Neural progenitor cell (in vitro differentiated cells): ENCODE measurements at regions not wholly inside any gene's neighbourhood (a gene's known extent, or its start where the extent isn't known, plus 50 kb on each side); places are given as distances from the start of the nearest gene placed in this dataset.
A peak's percentile ranks its signal among the peaks of the same experiment; 100 is the strongest.

Experiments
- DNase-seq: peaks from one replicate; pipeline ENCODE4 v3.0.0-alpha.2; 2016; ENCODE audit warnings: low spot score
- H2AFZ ChIP-seq: fragments of 200-600 bp; sonication (generic); replicated peaks from 2 replicates; pipeline ENCODE4 v1.6.1; 2016; ENCODE audit warnings: antibody characterized with exemption
- H3F3A ChIP-seq: fragments of 200-600 bp; sonication (generic); 2 replicates; pipeline ENCODE4 v1.6.1; 2016; ENCODE audit warnings: antibody characterized with exemption, low read depth
- H3K27ac ChIP-seq: fragments of 200-600 bp; sonication (generic); 2 replicates; pipeline ENCODE4 v1.5.1; 2016; ENCODE audit warnings: mild to moderate bottlenecking
- H3K27me3 ChIP-seq: fragments of 200-600 bp; sonication (generic); 2 replicates; pipeline ENCODE4 v1.6.1; 2016; ENCODE audit warnings: mild to moderate bottlenecking, moderate library complexity
- H3K36me3 ChIP-seq: fragments of 200-600 bp; sonication (generic); 2 replicates; pipeline ENCODE4 v1.5.1; 2016
- H3K4me1 ChIP-seq: fragments of 200-600 bp; sonication (generic); 2 replicates; pipeline ENCODE4 v1.6.1; 2016; ENCODE audit warnings: mixed run types
- H3K4me2 ChIP-seq: fragments of 200-600 bp; sonication (generic); 2 replicates; pipeline ENCODE4 v1.6.1; 2016
- H3K4me3 ChIP-seq: fragments of 200-600 bp; sonication (generic); 2 replicates; pipeline ENCODE4 v1.5.1; 2016
- H3K79me2 ChIP-seq: fragments of 200-600 bp; sonication (generic); 2 replicates; pipeline ENCODE4 v1.6.1; 2016; ENCODE audit warnings: low read depth
- H3K9ac ChIP-seq: fragments of 200-600 bp; sonication (generic); 2 replicates; pipeline ENCODE4 v1.6.1; 2016
- H3K9me3 ChIP-seq: fragments of 200-600 bp; sonication (generic); 2 replicates; pipeline ENCODE4 v1.5.1; 2016; ENCODE audit warnings: low read depth
- H4K20me1 ChIP-seq: fragments of 200-600 bp; sonication (generic); 2 replicates; pipeline ENCODE4 v1.6.1; 2016; ENCODE audit warnings: low read depth
- H3K27ac Mint-ChIP-seq: 3 replicates; pipeline ENCODE4 v1.8.0; 2021; ENCODE audit warnings: mixed read lengths
- H3K27me3 Mint-ChIP-seq: 2 replicates; pipeline ENCODE4 v1.8.0; 2022; ENCODE audit warnings: low read depth, mild to moderate bottlenecking, inconsistent platforms, moderate library complexity, mixed read lengths; ENCODE audit not compliant: insufficient read depth
- H3K36me3 Mint-ChIP-seq: 3 replicates; pipeline ENCODE4 v1.8.0; 2021; ENCODE audit warnings: mixed read lengths
- H3K4me1 Mint-ChIP-seq: 3 replicates; pipeline ENCODE4 v1.8.0; 2021; ENCODE audit warnings: mixed read lengths
- H3K4me3 Mint-ChIP-seq: 3 replicates; pipeline ENCODE4 v1.8.0; 2021; ENCODE audit warnings: mild to moderate bottlenecking, moderate library complexity, mixed read lengths
- H3K9me3 Mint-ChIP-seq: 3 replicates; pipeline ENCODE4 v1.8.0; 2020; ENCODE audit warnings: mixed read lengths
- EZH2 ChIP-seq: fragments of 200-600 bp; sonication (generic); IDR thresholded peaks from 2 replicates; pipeline ENCODE4 v1.6.1; 2017; ENCODE audit warnings: antibody characterized with exemption, mild to moderate bottlenecking, moderate library complexity
- EZH2phosphoT487 ChIP-seq: fragments of 200-600 bp; sonication (generic); IDR thresholded peaks from 2 replicates; pipeline ENCODE4 v1.6.1; 2017; ENCODE audit warnings: antibody characterized with exemption
- TF ChIP-seq, protein P1 (sequence below): fragments of 200-600 bp; sonication (generic); IDR thresholded peaks from 2 replicates; pipeline ENCODE4 v1.5.1; 2017; ENCODE audit warnings: antibody characterized with exemption, mild to moderate bottlenecking

- Mint-ChIP-seq H3K4me3 (no peak overlapping the region), H3K27ac (no peak overlapping the region), H3K27me3 (no peaks in the 10 kb centered on the region), H3K9me3 (no peaks in the 10 kb centered on the region), H3K36me3 (no peaks in the 10 kb centered on the region), H3K4me1 (peaks cover 19% of the 10 kb centered on the region)
- Histone ChIP-seq H3K9me3 (no peaks in the 10 kb centered on the region), H4K20me1 (no peaks in the 10 kb centered on the region), H3K9ac (no peak overlapping the region), H3F3A (no peaks in the 10 kb centered on the region), H3K4me2 (no peak overlapping the region), H3K4me1 (peaks cover 13% of the 10 kb centered on the region), H2AFZ (no peak overlapping the region), H3K4me3 (no peak overlapping the region), H3K27me3 (no peaks in the 10 kb centered on the region), H3K79me2 (no peaks in the 10 kb centered on the region), H3K27ac (no peak overlapping the region), H3K36me3 (no peaks in the 10 kb centered on the region)
- DNase-seq, result no peak
- no peak for TF ChIP-seq EZH2
- TF ChIP-seq, protein P1, sequence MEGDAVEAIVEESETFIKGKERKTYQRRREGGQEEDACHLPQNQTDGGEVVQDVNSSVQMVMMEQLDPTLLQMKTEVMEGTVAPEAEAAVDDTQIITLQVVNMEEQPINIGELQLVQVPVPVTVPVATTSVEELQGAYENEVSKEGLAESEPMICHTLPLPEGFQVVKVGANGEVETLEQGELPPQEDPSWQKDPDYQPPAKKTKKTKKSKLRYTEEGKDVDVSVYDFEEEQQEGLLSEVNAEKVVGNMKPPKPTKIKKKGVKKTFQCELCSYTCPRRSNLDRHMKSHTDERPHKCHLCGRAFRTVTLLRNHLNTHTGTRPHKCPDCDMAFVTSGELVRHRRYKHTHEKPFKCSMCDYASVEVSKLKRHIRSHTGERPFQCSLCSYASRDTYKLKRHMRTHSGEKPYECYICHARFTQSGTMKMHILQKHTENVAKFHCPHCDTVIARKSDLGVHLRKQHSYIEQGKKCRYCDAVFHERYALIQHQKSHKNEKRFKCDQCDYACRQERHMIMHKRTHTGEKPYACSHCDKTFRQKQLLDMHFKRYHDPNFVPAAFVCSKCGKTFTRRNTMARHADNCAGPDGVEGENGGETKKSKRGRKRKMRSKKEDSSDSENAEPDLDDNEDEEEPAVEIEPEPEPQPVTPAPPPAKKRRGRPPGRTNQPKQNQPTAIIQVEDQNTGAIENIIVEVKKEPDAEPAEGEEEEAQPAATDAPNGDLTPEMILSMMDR, result no peak
Observed at GRCh38 chr4:110751183-110751582, 128.3 kb upstream of the PITX2 start.

DNA sequence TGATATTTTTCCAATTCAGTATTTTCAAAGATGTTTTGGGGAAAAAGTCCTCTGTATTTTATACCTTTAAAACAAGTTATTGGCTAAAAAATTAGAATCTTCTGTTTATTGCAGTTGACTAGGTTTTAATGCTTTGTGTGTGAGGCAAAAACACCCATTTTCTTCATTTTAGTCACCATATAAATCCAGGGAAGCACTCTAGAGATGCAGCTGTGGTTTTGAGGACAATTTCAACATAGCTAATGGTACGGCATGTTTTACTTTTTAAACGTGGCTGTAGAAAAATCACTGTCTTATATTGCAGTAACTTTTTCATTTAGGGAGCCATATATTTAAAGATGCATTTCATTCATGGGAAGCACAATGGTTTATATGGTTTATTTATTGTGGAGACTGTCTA, 129.1 kb upstream of the PITX2 start:
- Histone ChIP-seq H3K79me2 (no peaks in the 10 kb centered on the region), H3K36me3 (no peaks in the 10 kb centered on the region), H2AFZ (no peak overlapping the region), H4K20me1 (no peaks in the 10 kb centered on the region), H3K4me1 (peaks cover 13% of the 10 kb centered on the region), H3K4me2 (no peak overlapping the region), H3K4me3 (no peak overlapping the region), H3K27ac (no peak overlapping the region), H3F3A (no peaks in the 10 kb centered on the region), H3K9ac (no peak overlapping the region), H3K9me3 (no peaks in the 10 kb centered on the region), H3K27me3 (no peaks in the 10 kb centered on the region)
- no peaks in the 10 kb centered on the region for H3K36me3 Mint-ChIP-seq
- H3K27me3 Mint-ChIP-seq, result no peaks in the 10 kb centered on the region
- no peak for DNase-seq
- H3K4me3 Mint-ChIP-seq, result no peak overlapping the region
- peaks cover 19% of the 10 kb centered on the region for H3K4me1 Mint-ChIP-seq
- no peaks in the 10 kb centered on the region for H3K9me3 Mint-ChIP-seq
- TF ChIP-seq EZH2, result no peak
- TF ChIP-seq, protein P1, result no peak
- TF ChIP-seq EZH2phosphoT487, result no peak
- no peak overlapping the region for H3K27ac Mint-ChIP-seq

DNA sequence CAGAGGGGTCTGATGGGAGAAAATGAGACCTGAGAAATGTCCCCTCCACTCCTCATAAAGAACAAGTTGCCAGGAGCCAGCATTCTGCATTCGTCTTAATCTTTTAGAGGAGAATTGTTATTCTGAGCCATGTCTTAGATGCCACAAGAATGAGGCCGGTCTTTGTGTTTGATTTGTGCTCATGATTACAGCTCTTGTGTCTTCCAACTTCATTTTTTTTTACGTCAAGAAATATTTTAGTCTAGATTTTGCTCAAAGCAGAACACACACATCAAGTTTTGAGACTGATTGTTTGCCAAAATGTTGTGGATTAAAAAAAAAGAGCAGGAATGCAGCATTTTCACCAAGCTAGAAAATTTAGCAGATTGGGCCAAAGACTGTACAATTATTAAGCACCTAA, 130.6 kb upstream of the PITX2 start:
- Mint-ChIP-seq H3K36me3 (no peaks in the 10 kb centered on the region), H3K27me3 (no peaks in the 10 kb centered on the region), H3K27ac (no peak overlapping the region), H3K4me1 (peaks cover 12% of the 10 kb centered on the region), H3K4me3 (no peak overlapping the region), H3K9me3 (no peaks in the 10 kb centered on the region)
- H3K9me3 ChIP-seq, result no peaks in the 10 kb centered on the region
- no peaks in the 10 kb centered on the region for H3K79me2 ChIP-seq
- no peaks in the 10 kb centered on the region for H3K27me3 ChIP-seq
- no peak for DNase-seq
- peak overlapping the region; percentile 17 for H2AFZ ChIP-seq
- TF ChIP-seq EZH2phosphoT487, result no peak
- TF ChIP-seq, protein P1, result no peak
- TF ChIP-seq EZH2, result no peak
- no peak overlapping the region for H3K4me3 ChIP-seq
- H3F3A ChIP-seq, result no peaks in the 10 kb centered on the region
- peaks cover 13% of the 10 kb centered on the region for H3K4me1 ChIP-seq
- no peaks in the 10 kb centered on the region for H3K36me3 ChIP-seq
- H3K4me2 ChIP-seq, result no peak overlapping the region
- H4K20me1 ChIP-seq, result no peaks in the 10 kb centered on the region
- H3K27ac ChIP-seq, result no peak overlapping the region
- no peak overlapping the region for H3K9ac ChIP-seq

- H3K36me3 Mint-ChIP-seq, result no peaks in the 10 kb centered on the region
- Histone ChIP-seq H3K27me3 (no peaks in the 10 kb centered on the region), H3F3A (no peaks in the 10 kb centered on the region), H3K36me3 (no peaks in the 10 kb centered on the region), H3K9me3 (no peaks in the 10 kb centered on the region), H4K20me1 (no peaks in the 10 kb centered on the region), H3K4me3 (no peak overlapping the region), H3K9ac (no peak overlapping the region), H3K27ac (no peak overlapping the region), H3K4me2 (no peak overlapping the region), H3K79me2 (no peaks in the 10 kb centered on the region), H3K4me1 (peaks cover under 1% of the 10 kb centered on the region), H2AFZ (no peak overlapping the region)
- H3K27ac Mint-ChIP-seq, result no peak overlapping the region
- DNase-seq, result no peak
- H3K4me1 Mint-ChIP-seq, result peaks cover under 1% of the 10 kb centered on the region
- H3K9me3 Mint-ChIP-seq, result no peaks in the 10 kb centered on the region
- H3K27me3 Mint-ChIP-seq, result no peaks in the 10 kb centered on the region
- no peak overlapping the region for H3K4me3 Mint-ChIP-seq
- TF ChIP-seq EZH2phosphoT487 (no peak), EZH2 (no peak)
- TF ChIP-seq, protein P1, result no peak
Observed at GRCh38 chr4:110754716-110755115, 131.8 kb upstream of the PITX2 start.
